DMS153 (cell line): ENCODE measurements at regions not wholly inside any gene's neighbourhood (a gene's known extent, or its start where the extent isn't known, plus 50 kb on each side); places are given as distances from the start of the nearest gene placed in this dataset.
"Not testable (repeated sequence)": the region's sequence is repeated elsewhere in the genome, so short reads cannot be mapped to it uniquely, and the experiment has no call there.

Experiments used
- DNase-seq: peaks from one replicate; lab custom pipeline; 2025; lab: John Stamatoyannopoulos, UW

DNA sequence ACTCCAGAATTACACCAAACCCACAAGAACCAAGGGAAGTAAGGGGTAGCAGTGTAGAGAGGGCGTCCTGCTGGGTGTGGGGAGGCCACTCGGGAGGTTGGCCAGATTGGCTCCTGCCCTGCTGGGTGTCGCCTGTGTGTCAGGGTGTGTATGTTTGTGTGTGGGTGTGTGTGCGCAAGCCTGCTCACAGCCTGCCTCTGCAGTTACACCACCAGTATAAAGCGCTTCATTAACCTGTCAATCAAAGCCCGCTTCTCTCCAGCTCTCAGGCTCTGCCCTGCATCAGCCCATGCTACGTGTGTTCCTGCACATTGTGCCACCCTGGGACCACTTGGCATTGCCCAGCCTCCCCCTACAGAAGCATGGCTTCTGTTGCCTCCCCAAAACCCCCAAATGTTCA is 83.3 kb upstream of the PAX2 start:
- no peak for DNase-seq

DNA sequence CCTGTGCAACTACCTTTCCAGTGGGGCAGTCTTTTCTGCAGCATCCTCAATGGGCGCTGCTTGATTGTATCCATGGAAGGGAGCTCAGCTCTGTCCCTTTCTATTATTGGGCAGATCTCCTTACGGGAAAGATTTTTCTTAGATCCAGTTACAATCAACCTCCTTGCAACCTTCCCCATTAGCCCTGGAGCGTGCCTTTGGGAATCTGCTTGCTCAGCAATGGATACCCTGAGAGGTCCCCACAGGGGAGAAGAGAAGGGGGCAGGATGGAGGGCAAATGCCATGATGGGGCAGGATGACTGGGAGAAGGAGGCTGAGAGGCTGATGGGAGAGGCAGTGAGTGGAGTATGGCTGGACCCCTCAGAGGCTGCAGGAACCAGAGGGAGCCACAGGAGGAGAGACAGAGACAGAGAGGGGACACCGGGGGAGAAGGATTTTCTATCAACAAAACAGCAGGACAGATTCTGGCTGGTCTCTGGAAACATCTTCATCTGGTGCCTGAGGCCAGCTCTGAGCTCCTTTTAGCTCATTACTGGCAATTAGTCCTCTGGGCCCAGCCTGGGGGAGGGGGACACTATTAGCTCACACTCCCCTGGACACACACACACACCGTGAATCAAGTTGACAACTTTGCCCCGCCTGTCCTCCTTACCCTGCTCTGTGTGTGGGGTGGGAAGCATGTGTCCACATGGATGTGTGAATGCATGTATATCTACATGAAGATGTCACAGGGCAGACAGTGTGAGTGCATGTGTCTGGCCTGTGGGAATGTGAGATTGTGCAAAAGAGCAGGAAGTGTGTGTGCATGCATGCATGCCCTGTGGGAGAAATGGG is 80.8 kb upstream of the PAX2 start:
- no peak for DNase-seq

DNA sequence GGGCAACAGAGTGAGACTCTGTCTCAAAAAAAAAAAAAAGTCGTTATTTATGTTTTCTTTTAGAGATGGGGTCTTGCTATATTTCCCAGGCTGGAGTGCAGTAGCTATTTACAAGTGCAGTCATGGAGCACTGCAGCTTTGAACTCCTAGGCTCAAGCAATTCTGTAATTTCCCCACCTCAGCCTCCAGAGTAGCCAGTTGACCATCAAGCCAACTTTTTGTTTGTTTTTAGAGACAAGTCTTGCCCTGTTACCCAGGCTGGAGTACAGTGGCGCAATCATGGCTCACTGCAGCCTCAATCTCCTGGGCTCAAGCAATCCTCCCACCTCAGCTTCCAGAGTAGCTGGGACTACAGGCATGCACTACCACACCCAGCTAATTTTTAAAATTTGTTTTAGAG is 78.7 kb upstream of the PAX2 start:
- DNase-seq = not testable (repeated sequence)

DNA sequence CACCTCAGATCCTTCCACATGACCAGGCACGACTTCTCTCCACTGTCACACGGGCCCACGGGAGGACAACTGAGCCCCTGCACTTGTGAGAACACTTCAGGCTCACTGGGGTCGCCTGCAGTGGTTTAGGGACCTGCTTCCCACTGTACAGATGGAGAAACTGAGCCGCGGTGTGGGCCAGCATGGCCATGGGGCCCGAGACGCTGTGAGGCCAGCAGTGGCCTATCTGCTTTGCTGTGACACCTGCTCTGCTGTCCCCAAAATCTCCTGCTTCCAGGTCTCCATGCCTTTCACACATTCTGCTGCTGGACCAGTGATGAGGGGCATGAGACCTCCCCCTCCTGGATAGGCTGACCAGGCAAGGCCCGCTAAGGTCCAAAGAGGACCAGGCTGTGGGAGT is 75.8 kb upstream of the PAX2 start:
- DNase-seq = no peak

DNA sequence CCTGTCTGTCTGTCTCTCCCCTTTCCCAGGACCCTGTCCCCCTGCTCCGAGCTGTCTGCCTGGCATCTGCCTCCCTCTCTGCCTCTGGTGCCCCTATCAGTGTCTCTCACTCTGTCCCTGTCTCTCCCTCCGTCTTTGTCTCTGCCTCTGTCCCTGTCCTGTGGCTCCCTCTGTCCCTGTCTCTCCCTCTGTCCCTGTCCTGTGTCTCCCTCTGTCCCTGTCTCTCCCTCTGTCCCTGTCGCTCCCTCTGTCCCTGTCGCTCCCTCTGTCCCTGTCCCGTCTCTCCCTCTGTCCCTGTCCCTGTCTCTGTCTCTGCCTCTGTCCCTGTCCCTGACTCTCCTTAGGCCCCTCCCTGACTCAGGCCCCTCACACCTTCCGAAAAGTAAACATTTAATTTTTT is 75.0 kb upstream of the PAX2 start:
- DNase-seq = no peak

DNA sequence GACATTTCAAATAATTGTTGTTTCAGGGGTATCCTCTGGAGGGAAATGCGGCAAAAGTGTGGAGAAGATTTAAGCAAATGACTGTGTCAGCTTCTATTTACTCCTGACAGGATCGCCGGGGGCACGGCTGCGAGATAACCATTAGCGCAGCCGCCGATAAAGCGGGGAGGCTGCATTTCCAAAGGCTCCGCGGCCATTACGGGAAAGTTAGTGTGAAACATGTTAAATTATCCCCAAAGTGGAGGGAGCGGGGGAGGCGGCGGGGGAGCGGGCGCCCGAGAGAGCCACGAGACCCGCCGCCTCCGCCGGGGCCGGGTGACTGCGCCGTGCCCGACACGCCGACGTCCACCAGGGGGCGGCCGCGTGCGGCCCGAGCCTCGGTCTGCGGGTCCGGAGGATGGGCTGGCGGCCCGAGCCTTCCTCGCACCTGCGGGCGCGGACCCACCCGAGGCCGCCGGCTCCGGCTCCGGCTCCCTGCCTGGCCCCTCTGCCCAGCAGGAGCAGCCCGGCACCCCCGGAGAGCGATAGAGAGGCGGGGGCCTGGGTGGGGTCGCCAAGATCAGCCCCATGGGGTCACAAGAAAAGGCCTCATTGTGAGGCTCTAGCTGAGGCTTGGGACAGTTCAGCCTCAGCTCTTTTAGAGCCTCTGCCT is 74.4 kb upstream of the PAX2 start:
- DNase-seq = no peak

DNA sequence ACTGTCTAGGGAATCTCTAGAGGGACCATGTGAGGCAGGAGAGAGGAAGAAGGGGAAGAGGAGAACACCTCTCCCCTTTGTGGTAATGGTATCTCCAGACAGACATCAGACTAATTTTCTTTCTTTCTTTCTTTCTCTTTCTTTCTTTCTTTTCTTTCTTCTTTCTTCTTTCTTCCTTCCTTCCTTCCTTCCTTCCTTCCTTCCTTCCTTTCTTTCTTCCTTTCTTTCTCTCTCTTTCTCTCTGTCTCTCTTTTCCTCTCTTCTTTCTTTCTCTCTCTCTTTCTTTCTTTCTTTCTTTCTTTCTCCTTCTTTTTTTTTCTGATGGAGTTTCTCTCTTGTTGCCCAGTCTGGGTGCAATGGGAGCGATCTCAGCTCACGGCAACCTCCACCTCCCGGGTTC is 73.2 kb upstream of the PAX2 start:
- DNase-seq = no peak

DNA sequence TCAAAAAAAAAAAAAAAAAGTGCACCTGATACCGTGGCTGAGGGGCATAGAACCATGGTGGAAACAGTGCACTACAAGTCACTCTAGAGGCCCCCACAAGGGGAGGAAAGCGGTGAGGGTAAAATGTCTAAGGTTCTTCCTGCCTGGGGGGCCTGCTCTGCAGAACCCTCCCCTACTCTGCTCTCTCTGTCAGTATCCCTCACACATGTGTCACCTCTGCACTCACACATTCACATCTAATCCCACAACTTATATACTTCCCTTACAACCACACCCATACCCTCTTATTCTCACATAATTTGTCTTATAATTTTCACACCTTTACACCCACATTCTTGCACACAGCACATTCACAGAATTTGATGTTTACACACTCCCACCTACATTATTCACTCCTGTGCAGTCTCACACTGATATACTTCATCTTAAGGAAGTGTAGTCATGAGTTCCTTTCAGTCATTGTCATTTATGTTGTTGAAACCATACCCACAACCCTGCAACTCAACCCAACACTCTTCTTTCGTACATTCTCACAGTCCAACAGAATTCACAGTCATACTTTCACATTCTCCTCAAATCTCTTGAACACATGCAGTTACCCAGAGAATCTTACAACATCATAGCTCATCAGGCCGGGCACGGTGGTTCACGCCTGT is 68.0 kb upstream of the PAX2 start:
- DNase-seq = no peak

DNA sequence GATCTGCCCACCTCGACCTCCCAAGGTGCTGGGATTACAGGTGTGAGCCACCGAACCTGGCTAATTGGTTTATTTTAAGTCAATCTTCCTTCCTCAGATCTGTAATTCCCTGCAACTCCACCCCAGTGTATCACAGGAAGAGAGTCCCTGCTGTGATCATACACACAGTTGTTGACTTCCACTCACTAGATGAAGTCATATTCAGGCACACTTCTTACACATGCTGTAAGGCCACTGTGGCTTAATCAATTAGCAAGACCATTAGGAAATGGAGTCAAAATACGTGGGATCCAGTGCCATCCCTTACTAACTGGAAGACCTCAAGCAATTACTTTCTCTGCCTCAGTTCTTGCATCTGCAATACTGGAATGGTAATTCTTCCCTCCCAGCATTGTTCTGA is 66.1 kb upstream of the PAX2 start:
- DNase-seq = no peak

DNA sequence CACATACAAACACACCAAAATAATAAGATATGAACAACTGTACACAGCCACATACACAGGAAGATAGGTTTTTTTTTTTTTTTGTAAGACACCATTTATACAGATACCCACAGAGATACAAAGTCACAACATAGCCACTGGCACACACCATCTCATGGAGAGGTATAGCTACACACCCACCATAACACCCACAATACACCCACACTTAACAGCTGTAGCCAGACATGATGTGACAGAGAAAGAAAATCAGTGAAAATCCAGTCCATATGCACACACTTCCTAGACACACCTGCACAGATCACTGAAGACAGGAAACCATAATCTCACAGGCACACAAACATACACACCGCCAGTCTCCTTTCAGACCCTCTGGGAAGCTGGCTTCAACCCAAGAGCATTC is 62.4 kb upstream of the PAX2 start:
- no peak for DNase-seq

DNA sequence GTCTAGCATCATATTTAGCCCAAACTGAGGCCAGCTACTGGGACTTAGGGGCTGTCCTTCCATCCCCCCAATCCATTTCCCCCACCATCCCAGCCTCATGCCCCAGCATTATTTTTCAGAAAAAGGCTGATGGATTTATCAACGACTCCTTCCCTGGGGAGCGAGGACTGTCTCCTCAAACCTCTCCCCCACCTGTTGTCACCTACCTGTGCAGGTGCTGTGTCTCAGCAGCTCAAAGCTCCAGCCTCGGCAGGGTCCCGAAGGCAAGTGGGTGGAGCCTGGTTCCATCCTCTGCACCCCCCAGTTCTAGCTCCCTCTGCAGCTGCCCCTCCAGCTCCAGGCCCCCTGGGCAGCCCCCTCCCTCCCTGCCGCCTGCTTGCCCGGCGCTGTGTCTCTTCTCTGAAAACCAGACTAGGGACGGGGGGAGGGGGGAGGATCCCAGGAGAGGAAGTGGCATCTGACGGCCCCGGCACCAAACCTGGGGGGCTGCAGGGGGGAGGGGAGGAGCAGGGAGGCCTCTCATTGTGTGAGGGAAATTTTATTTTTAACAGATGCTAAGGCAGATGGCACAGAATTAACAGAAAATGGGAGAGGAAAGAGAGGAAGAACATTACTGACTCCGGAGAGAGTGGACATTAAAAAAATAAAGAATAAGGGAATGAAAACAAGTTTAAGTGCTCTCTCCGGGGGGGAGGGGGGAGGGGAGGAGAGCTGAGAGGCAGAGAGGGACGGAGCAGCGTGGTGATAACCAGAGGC is 61.7 kb upstream of the PAX2 start:
- DNase-seq = no peak

DNA sequence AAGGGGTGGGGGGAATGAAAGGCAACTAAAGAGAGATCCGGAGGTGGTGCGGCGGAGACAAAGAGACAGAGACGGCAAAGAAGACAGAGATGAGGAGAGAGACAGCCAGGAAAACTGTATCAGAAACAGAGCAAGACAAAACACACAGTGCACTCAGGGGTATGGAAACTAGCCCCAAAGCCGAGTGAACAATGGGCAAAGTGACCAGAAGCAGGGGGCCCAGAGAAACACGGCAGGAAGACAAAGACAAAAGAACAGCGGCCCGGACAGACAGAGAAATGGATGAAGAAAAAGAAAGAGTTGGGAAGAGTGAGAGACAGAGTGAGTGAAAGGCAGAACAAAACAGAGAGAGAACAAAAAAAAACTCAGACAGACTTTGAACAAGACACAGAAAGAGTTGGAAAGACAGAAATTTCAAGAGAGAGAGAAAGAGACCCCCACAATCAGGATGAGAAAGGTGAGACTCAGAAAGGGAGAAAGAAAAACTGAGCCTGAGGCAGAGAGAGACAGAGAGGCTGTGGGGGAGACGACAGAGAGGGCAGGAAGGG is 60.6 kb upstream of the PAX2 start:
- no peak for DNase-seq

DNA sequence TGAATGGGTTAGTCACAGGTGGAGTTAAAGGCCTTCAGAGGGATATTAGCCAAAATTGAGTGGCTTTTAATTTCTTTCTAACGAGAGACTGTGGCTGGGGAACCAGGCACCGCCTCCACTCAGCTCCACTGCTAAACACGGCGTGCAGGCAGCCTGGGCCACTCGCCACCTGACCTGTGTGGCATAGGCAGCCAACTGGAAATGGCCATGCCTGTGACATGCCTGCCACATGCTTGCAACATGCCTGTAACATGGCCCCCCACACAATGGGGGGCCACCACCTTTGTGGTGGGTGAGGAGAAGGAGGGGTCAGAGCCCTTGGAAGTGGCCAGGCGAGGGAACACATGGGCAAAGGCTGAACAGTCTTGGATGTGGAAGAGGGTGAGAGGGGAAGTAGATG is 60.1 kb upstream of the PAX2 start:
- no peak for DNase-seq

DNA sequence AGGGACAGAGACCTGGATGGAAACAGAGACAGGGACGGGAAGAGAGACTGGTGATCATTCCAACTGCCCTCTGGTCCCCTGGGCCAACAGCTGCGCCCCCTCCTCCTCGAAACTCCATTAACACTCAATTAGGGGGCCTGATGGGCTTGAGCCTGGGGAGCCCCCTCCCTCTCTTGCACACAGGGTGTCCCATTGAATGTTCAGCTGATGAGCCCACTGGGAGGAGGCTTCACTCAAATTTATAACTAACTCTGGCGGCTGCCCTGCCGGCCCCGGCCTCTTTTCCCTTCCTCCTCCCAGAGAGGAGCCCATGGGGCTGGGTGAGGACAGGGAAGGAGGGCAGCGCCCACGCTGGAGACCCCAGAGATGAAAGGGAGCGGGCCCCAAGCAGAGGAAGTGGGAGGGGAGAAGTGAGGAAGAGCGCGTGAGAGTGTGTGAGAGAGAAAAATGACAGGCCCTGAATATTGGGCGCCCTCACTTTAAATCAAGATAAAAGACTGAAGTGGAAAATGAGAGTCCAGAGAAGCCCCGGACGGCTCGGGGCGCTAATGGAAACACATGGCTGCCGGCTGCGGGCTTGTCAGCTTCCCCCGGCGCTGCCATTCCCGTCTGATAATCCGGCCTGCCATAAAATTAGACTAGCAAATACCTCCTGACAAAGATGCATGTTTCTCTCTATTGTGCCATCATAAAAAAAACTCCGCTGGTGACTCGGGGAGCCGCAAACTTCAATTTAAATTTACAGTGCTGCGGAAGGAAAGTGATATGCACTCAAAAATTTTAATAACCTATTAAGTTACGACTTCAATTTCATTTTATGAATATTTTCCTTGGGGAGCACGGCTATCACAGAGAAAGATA is 58.0 kb upstream of the PAX2 start:
- DNase-seq = no peak

DNA sequence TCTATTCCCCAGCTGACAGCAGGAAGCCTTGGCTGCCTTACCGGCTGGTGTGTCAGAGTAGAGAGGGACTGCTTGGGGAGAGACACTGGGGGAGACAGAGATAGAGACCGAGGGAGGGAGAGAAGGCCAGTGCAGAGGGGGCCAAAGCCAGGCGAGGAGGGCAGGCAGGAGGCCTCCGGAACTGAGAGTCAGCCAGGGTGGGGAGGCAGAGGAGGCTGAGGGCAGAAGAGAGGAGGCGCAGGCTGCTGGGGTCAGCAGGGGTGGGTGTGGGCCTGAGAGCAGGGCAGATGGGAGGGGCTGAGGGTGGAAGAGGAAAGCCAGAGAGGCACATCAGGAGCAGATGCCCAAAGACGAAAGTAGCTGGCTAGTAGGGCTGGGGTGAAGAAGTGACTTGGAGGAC is 57.2 kb upstream of the PAX2 start:
- no peak for DNase-seq

DNA sequence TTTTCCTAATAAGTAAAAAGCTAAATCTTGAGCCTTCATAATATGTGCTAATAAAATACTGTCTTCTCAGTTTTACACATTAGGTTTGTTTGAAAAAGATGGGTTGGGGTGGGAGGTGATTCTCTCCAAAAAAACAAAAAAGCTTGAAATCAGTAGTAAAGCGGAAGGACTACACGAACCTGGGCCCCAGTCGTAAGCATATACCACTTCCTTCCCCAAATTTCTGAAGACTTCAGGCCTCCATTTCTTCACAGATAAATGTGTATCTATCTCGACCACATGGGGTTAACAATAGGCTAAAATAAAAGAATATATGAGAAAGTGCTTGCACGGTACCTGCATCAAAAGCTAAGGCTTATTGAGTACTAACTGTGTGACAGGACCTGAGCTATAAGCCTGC is 51.6 kb upstream of the PAX2 start:
- DNase-seq = no peak
